ENCODE measurements at regions not wholly inside any gene's neighbourhood (a gene's known extent, or its start where the extent isn't known, plus 50 kb on each side); places are given as distances from the start of the nearest gene placed in this dataset.

DNA sequence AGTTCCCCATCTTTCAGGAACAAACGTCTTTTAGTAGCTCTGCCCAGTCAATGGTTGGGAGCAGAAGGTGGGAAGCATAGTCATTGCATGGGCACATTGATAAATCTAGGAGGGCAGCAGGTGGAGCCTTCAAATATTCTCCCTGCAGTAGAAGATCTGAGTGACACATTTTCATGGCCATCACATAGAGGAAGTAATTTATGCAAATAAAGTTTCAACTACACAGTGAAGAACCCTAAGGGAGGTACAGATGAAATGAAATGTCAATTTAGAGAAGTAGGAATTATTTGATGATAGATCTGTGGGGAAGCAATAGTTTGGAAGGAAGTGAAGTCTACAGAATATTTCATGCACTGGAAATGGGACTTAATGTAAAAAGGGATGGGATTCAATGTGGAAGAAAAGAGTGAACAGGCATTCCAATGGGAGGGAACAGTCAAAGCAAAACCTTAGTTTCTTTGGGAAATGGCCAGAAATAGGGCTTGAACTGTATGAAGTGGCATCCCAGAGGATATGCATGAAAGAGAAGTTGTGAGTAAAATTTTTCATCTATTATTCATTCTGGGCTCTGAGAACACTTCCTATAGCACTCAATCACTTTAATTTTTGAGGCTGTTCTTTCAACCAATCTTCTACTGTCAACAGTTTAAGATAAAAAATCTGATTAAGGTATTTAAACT, 256.2 kb upstream of the LUZP2 start:
- TF ChIP-seq, protein P1, sequence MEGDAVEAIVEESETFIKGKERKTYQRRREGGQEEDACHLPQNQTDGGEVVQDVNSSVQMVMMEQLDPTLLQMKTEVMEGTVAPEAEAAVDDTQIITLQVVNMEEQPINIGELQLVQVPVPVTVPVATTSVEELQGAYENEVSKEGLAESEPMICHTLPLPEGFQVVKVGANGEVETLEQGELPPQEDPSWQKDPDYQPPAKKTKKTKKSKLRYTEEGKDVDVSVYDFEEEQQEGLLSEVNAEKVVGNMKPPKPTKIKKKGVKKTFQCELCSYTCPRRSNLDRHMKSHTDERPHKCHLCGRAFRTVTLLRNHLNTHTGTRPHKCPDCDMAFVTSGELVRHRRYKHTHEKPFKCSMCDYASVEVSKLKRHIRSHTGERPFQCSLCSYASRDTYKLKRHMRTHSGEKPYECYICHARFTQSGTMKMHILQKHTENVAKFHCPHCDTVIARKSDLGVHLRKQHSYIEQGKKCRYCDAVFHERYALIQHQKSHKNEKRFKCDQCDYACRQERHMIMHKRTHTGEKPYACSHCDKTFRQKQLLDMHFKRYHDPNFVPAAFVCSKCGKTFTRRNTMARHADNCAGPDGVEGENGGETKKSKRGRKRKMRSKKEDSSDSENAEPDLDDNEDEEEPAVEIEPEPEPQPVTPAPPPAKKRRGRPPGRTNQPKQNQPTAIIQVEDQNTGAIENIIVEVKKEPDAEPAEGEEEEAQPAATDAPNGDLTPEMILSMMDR (IDR thresholded peaks at IDR 0.05), result no peak
- no peak for TF ChIP-seq POLR2A (IDR thresholded peaks at IDR 0.05)
